HepG2 (cell line): ENCODE measurements at regions not wholly inside any gene's neighbourhood (a gene's known extent, or its start where the extent isn't known, plus 50 kb on each side); places are given as distances from the start of the nearest gene placed in this dataset.

Source experiments
- ATAC-seq: fragments of 200-7000 bp; cut with Tn5 transposase; 3 replicates; pipeline ENCODE4 v1.9.1; 2020; ENCODE audit warnings: mild to moderate bottlenecking, moderate library complexity
- BruUV-seq: library from RNA; stranded (reverse); fragments of 400-500 nt; replicated peaks from 2 replicates; lab custom pipeline; 2021; lab: Mats Ljungman, UMichigan
- CTCF ChIA-PET: fragments of 300-600 bp; formaldehyde crosslinking; extraction: SDS; loops from one replicate; lab custom pipeline; 2021; ENCODE audit warnings: low total read pairs, inconsistent platforms, low intra/inter-chr PET ratio; lab: Yijun Ruan, JAX
- POLR2A ChIA-PET: fragments of 350-600 bp; sonication (Branson Sonifier 250); formaldehyde crosslinking; loops from one replicate; lab custom pipeline; 2020; ENCODE audit warnings: antibody characterized with exemption, inconsistent platforms; lab: Yijun Ruan, JAX
- DNase-seq: peaks from one replicate; pipeline ENCODE4 v3.0.0-alpha.2; 2015; ENCODE audit warnings: low spot score
- FAIRE-seq: peaks from 3 replicates; lab custom pipeline; 2011; peaks lifted over from hg19 to GRCh38; lab: Jason Lieb, UNC
- H2AFZ ChIP-seq: one replicate; pipeline ENCODE4 v1.6.1; 2011; ENCODE audit warnings: low read length, inconsistent platforms
- H3K27ac ChIP-seq: fragments of 300-600 bp; 3 replicates; pipeline ENCODE4 v1.8.0; 2011; ENCODE audit warnings: mixed run types, mild to moderate bottlenecking, mixed read lengths, low read length, inconsistent platforms; ENCODE audit not compliant: insufficient read depth; ENCODE audit errors: extremely low read length
- H3K27me3 ChIP-seq, 2 experiments: fragments of 200-600 bp in 1 of 2; 2 replicates in 1 of 2; 3 replicates in 1 of 2; pipeline versions ENCODE4 v1.6.0 to v1.8.0; 2011; ENCODE audit warnings: low read length in 2 of 2, mild to moderate bottlenecking in 2 of 2, moderate library complexity in 2 of 2, inconsistent platforms in 1 of 2; ENCODE audit not compliant: insufficient read depth in 2 of 2, control insufficient read depth in 1 of 2
- H3K36me3 ChIP-seq, 2 experiments: fragments of 200-600 bp in 1 of 2; replicated peaks in 1 of 2; 2 replicates in 1 of 2; 3 replicates in 1 of 2; pipeline versions ENCODE4 v1.5.1 to v1.8.0; 2011; ENCODE audit warnings: low read length in 2 of 2, inconsistent platforms in 1 of 2; ENCODE audit not compliant: insufficient read depth in 2 of 2, control insufficient read depth in 1 of 2
- H3K4me1 ChIP-seq: 2 replicates; pipeline ENCODE4 v1.5.1; 2012; ENCODE audit warnings: low read length, inconsistent platforms; ENCODE audit not compliant: insufficient read depth
- H3K4me2 ChIP-seq: 2 replicates; pipeline ENCODE4 v1.6.0; 2011; ENCODE audit warnings: low read depth, low read length, inconsistent platforms
- H3K4me3 ChIP-seq, 3 experiments: fragments of 200-600 bp in 1 of 3; sonication (generic), shearing (Covaris generic) in 1 of 3; replicated peaks in 1 of 3; 2 replicates each; pipeline ENCODE4 v1.5.1; 2011 to 2016; ENCODE audit warnings: low read length in 3 of 3, inconsistent platforms in 2 of 3, low read depth in 2 of 3, mild to moderate bottlenecking in 2 of 3, control low read depth in 1 of 3, mixed read lengths in 1 of 3; ENCODE audit not compliant: insufficient read depth in 1 of 3
- H3K79me2 ChIP-seq: one replicate; pipeline ENCODE4 v1.6.1; 2011; ENCODE audit warnings: low read length, inconsistent platforms; ENCODE audit not compliant: insufficient read depth
- H3K9ac ChIP-seq: 2 replicates; pipeline ENCODE4 v1.6.0; 2011; ENCODE audit warnings: mild to moderate bottlenecking, low read depth, low read length, inconsistent platforms; ENCODE audit not compliant: insufficient read depth
- H3K9me3 ChIP-seq: 2 replicates; pipeline ENCODE4 v1.5.1; 2012; ENCODE audit warnings: mild to moderate bottlenecking, low read length
- H4K20me1 ChIP-seq: 2 replicates; pipeline ENCODE4 v1.6.0; 2011; ENCODE audit warnings: inconsistent platforms, mild to moderate bottlenecking, low read length, moderate library complexity; ENCODE audit not compliant: insufficient read depth
- ETV5 ChIP-seq: IDR thresholded peaks from 2 replicates; pipeline ENCODE4 v1.6.1; 2018; ENCODE audit warnings: missing biosample characterization, missing genetic modification reagents, inconsistent platforms, borderline replicate concordance
- HBP1 ChIP-seq: IDR thresholded peaks from 2 replicates; pipeline ENCODE4 v1.6.1; 2016; ENCODE audit warnings: low read depth, control low read depth
- HOMEZ ChIP-seq: IDR thresholded peaks from 2 replicates; pipeline ENCODE4 v1.6.1; 2016; ENCODE audit warnings: low read depth
- HOXA7 ChIP-seq: sonication (generic); formaldehyde crosslinking; IDR thresholded peaks from 2 replicates; pipeline ENCODE4 v1.8.1; 2022; ENCODE audit warnings: mild to moderate bottlenecking, missing genetic modification reagents, moderate library complexity
- KLF15 ChIP-seq: sonication (generic); formaldehyde crosslinking; IDR thresholded peaks from 2 replicates; pipeline ENCODE4 v1.8.1; 2023; ENCODE audit warnings: borderline replicate concordance, mild to moderate bottlenecking, inconsistent platforms, missing genetic modification reagents, mixed read lengths
- MAF1 ChIP-seq: sonication (generic); formaldehyde crosslinking; IDR thresholded peaks from 2 replicates; pipeline ENCODE4 v1.5.0; 2020; ENCODE audit warnings: missing genetic modification reagents, borderline replicate concordance
- MBNL3 ChIP-seq: fragments of 250-450 bp; sonication (Bioruptor Pico); conservative IDR thresholded peaks from 2 replicates; pipeline ENCODE4 v1.8.0; 2022; ENCODE audit warnings: mild to moderate bottlenecking, inconsistent platforms
- MIXL1 ChIP-seq: IDR thresholded peaks from 2 replicates; pipeline ENCODE4 v1.6.1; 2016
- POLR2G ChIP-seq: fragments of 200-400 bp; formaldehyde crosslinking; IDR thresholded peaks from 2 replicates; pipeline ENCODE4 v1.6.1; 2018; ENCODE audit warnings: mild to moderate bottlenecking, low read depth, low read length, moderate library complexity
- RFX5 ChIP-seq: IDR thresholded peaks from 2 replicates; pipeline ENCODE4 v1.6.1; 2011; ENCODE audit warnings: low read depth, low read length, improper control_type of control experiment
- TEAD3 ChIP-seq: optimal IDR thresholded peaks from 2 replicates; pipeline ENCODE3; 2016; ENCODE audit warnings: borderline replicate concordance
- TRIM24 ChIP-seq: sonication (generic); formaldehyde crosslinking; IDR thresholded peaks from 2 replicates; pipeline ENCODE4 v1.8.0; 2022; ENCODE audit warnings: mild to moderate bottlenecking, missing genetic modification reagents
- ZBTB8A ChIP-seq: sonication (generic); formaldehyde crosslinking; IDR thresholded peaks from 2 replicates; pipeline ENCODE4 v1.4.0; 2020; ENCODE audit warnings: mild to moderate bottlenecking, low read depth, missing genetic modification reagents, borderline replicate concordance
- ZNF224 ChIP-seq: sonication (generic); formaldehyde crosslinking; IDR thresholded peaks from 2 replicates; pipeline ENCODE4 v1.5.0; 2020; ENCODE audit warnings: mild to moderate bottlenecking, missing genetic modification reagents
- ZNF235 ChIP-seq: sonication (generic); formaldehyde crosslinking; IDR thresholded peaks from 2 replicates; pipeline ENCODE4 v1.8.1; 2023; ENCODE audit warnings: mild to moderate bottlenecking, missing genetic modification reagents, borderline replicate concordance
- ZNF260 ChIP-seq: sonication (generic); formaldehyde crosslinking; IDR thresholded peaks from 2 replicates; pipeline ENCODE4 v1.4.0; 2020; ENCODE audit warnings: missing genetic modification reagents, low read depth, mild to moderate bottlenecking, borderline replicate concordance
- ZNF292 ChIP-seq: sonication (generic); formaldehyde crosslinking; IDR thresholded peaks from 2 replicates; pipeline ENCODE4 v1.8.1; 2022; ENCODE audit warnings: mild to moderate bottlenecking, low read depth, missing genetic modification reagents, borderline replicate concordance
- ZNF343 ChIP-seq: sonication (generic); formaldehyde crosslinking; IDR thresholded peaks from 2 replicates; pipeline ENCODE4 v1.4.0; 2020; ENCODE audit warnings: mild to moderate bottlenecking, missing genetic modification reagents
- ZNF441 ChIP-seq: sonication (generic); formaldehyde crosslinking; IDR thresholded peaks from 2 replicates; pipeline ENCODE4 v1.7.0; 2021; ENCODE audit warnings: missing genetic modification reagents, borderline replicate concordance
- ZSCAN25 ChIP-seq: sonication (generic); formaldehyde crosslinking; IDR thresholded peaks from 2 replicates; pipeline ENCODE4 v1.8.0; 2022; ENCODE audit warnings: mild to moderate bottlenecking, missing genetic modification reagents
- ZSCAN30 ChIP-seq: sonication (generic); formaldehyde crosslinking; IDR thresholded peaks from 2 replicates; pipeline ENCODE4 v1.5.0; 2020; ENCODE audit warnings: mild to moderate bottlenecking, missing genetic modification reagents
- WGBS: methylation state at CpG from one replicate; pipeline ENCODE4 v1.1.6; 2017; ENCODE audit warnings: low lambda C conversion rate; 5-methylcytosine and 5-hydroxymethylcytosine counted together
- in situ Hi-C: cut with HindIII; loops from 2 replicates; pipeline ENCODE4 v1.10.0; 2017; ENCODE audit warnings: low pct_unique_long_range_greater_than_20kb; ENCODE audit not compliant: extremely low pct_ligation_motif_present
- intact Hi-C: fragments of 100-400 bp; cut with micrococcal nuclease; formaldehyde crosslinking; loops from one replicate; pipeline ENCODE4 v1.10.0; 2022; ENCODE audit not compliant: unreplicated experiment

GRCh38 chr18:40849886-40850285 is 1105.1 kb upstream of the PIK3C3 start:
- 5% methylated on average over 1 of the region's 1 CpG for WGBS
- H3K27me3 ChIP-seq, result no peaks in the 10 kb centered on the region
- H3K4me3 ChIP-seq, result no peak overlapping the region
- H3K9me3 ChIP-seq, result no peaks in the 10 kb centered on the region
- no peak overlapping the region for H3K9ac ChIP-seq
- DNase-seq (no peak), ATAC-seq (no peak), FAIRE-seq (no peak)
- H3K36me3 ChIP-seq, result no peaks in the 10 kb centered on the region
- intact Hi-C loops, result no loop called here
- in situ Hi-C loops, result no loop called here
- H3K4me2 ChIP-seq, result no peak overlapping the region
- H3K27ac ChIP-seq, result no peak overlapping the region
- CTCF ChIA-PET, result no interaction called here
- H4K20me1 ChIP-seq, result no peaks in the 10 kb centered on the region
- TF ChIP-seq KLF15 (no peak), ZNF224 (CRISPR knock-in tag) (no peak), TRIM24 (no peak), ZNF235 (CRISPR knock-in tag) (no peak), TEAD3 (no peak), ZNF343 (CRISPR knock-in tag) (no peak), ZNF441 (CRISPR knock-in tag) (no peak), MIXL1 (CRISPR knock-in tag) (no peak), ZNF292 (CRISPR knock-in tag) (no peak), ZBTB8A (CRISPR knock-in tag) (no peak)
- TF ChIP-seq, all 625 proteins: peak for 0
- Histone ChIP-seq H2AFZ (no peak overlapping the region), H3K79me2 (no peaks in the 10 kb centered on the region), H3K4me1 (no peaks in the 10 kb centered on the region)
- POLR2A ChIA-PET, result no interaction called here
- BruUV-seq, result no TSS peak

- Histone ChIP-seq H3K36me3 (no peaks in the 10 kb centered on the region), H3K79me2 (no peaks in the 10 kb centered on the region), H3K4me3 (no peak overlapping the region), H3K9me3 (no peaks in the 10 kb centered on the region), H3K27me3 (no peaks in the 10 kb centered on the region), H3K9ac (no peak overlapping the region), H4K20me1 (no peaks in the 10 kb centered on the region), H3K27ac (no peak overlapping the region), H2AFZ (no peak overlapping the region), H3K4me2 (no peak overlapping the region), H3K4me1 (no peaks in the 10 kb centered on the region)
- no TSS peak for BruUV-seq
- intact Hi-C loops (no loop called here), in situ Hi-C loops (no loop called here)
- no peak for DNase-seq
- ATAC-seq, result no peak
- ChIA-PET CTCF (no interaction called here), POLR2A (no interaction called here)
- no peak for FAIRE-seq
- TF ChIP-seq ETV5 (CRISPR knock-in tag) (no peak), RFX5 (no peak), ZSCAN25 (CRISPR knock-in tag) (no peak), MBNL3 (no peak), ZSCAN30 (CRISPR knock-in tag) (no peak), HBP1 (CRISPR knock-in tag) (no peak), POLR2G (no peak), MAF1 (CRISPR knock-in tag) (no peak), HOMEZ (CRISPR knock-in tag) (no peak), HOXA7 (CRISPR knock-in tag) (no peak), ZNF260 (CRISPR knock-in tag) (no peak)
These were observed 1113.6 kb upstream of the PIK3C3 start for GRCh38 chr18:40841467-40841866.
